NCI-H748 (cell line): ENCODE measurements at regions not wholly inside any gene's neighbourhood (a gene's known extent, or its start where the extent isn't known, plus 50 kb on each side); places are given as distances from the start of the nearest gene placed in this dataset.
"Not testable (repeated sequence)": the region's sequence is repeated elsewhere in the genome, so short reads cannot be mapped to it uniquely, and the experiment has no call there.

ENCODE experiments used
- DNase-seq: peaks from one replicate; lab custom pipeline; 2025; ENCODE audit not compliant: unreplicated experiment; lab: John Stamatoyannopoulos, UW

DNA sequence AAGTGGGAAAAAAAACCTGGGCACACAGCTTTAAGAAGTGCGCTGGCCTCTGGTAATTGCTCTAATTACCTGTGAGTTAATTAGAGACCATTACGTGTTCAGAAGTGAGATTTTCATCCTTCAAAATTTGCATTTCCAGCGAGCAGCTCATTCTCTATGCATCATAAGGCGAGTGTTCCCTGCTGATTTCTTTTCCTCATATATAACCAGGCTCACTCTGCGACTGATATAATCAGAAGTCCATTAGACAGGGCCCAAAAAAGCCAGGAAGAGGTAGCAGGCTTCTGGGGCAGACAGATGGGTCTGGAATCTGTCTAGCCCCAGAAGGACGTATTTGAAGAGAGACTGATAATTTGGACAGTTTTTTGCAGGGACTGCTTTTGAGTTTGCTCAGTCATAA, 158.7 kb downstream of the MTHFS start:
- no peak for DNase-seq

DNA sequence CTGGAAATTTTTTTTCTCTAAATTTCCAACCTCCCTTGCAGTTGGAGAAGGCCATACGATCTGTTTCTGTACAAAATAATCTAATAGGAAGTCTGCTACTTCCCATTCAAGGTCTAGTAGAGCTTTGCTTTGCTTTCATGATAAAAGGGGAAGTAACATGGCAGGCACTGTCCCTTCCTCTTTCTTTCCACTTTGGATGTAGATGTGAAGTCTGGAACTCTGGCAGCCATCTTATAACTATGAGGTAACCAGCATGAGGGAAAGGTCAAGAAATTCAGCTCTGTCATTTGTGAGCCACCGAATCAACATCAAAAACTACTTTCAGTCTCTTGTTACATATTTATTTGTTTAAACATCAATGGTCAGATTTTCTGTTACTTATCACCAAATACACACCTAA, 156.3 kb downstream of the MTHFS start:
- DNase-seq = no peak

DNA sequence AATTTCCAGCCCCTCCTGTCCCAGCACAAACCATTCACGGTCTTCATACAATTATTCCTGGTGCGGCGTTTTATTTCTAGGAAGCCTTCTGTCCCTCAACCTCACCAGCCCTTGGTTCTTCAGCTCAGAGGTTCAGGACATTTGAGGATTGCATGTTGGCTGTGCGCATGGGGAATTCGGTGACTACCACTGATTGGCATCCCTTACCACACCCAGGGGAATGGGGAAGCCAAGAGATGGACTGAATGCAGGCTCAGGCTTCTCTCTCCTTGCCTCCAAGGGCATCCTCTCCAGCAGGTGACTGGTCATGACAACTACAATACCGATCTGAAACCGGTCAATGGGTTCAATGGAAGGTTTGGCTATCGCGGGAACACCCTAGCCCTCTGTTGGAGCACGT, 153.8 kb downstream of the MTHFS start:
- no peak for DNase-seq

DNA sequence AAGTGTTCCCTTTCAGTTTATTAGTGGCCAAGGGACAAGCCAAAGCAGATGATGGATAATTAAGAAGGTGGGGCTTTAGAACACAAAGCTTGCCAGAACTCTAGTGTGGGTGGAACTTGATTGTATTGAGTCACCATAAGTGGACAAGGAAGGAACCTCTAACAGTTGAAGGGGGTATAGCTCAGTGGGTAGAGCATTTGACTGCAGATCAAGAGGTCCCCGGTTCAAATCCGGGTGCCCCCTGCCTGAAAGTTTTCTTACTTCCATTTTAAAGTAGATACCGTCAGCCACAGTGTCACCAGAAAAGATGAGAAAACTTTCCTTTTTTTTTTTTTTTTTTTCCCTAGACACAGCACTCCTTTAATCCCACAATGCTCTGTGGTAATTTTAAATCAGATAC, 152.3 kb downstream of the MTHFS start:
- DNase-seq = peak; percentile 8

DNA sequence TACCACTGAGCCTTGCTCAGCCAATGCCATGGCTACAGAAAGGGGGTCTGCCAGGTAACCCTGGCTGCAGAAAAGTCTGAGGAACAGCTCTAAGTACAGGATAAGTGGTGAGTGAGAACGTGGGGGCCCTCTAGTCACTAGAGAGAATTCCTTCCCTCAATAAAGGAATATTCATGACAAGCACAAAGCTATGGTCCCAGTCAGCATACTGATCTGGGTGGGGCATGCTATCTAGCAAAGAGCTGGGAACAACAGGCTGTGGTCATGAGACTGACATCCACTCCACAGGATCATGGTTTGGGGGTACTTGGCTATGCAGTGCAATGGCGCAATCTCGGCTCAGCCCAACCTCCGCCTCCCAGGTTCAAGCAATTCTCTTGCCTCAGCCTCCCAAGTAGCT, 140.4 kb downstream of the MTHFS start:
- DNase-seq = no peak

DNA sequence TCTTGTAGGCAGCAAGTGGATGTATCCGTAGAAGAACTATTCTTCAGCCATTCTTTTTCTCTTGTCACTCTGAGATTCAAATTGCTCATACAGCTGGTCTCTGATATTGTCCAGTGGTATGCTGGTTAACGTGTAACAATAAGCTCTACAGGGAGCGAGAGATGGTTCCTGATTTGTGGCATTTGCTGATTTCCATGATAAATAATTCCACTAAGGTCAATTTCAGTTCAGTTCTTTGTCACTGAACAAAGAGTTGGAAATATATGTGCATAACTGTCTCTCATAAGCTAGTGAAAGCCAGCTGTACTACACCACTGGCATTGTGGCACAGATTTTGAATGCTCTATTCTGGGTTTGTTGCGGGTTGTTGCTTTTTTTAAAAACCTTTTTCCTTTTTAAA, 131.7 kb downstream of the MTHFS start:
- DNase-seq = no peak

DNA sequence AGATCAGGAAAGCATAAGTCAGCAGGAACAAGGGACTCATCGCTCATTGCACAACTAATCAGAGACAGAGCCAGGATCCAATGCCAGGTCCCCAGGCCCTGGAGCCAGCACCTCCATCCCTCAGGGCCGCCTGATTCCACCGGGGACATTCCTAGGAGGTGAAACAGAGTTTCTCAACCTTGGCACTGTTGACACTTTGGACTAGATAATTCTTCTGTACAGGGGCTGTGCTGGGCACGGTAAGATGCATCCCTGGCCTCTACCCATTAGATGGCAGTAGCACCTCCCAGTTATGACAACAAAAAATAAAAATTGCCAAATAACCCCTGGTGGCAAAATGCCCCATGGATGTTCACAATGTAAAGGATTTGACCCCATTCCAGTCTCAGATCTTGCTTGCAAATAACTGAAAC, 127.7 kb downstream of the MTHFS start:
- no peak for DNase-seq

DNA sequence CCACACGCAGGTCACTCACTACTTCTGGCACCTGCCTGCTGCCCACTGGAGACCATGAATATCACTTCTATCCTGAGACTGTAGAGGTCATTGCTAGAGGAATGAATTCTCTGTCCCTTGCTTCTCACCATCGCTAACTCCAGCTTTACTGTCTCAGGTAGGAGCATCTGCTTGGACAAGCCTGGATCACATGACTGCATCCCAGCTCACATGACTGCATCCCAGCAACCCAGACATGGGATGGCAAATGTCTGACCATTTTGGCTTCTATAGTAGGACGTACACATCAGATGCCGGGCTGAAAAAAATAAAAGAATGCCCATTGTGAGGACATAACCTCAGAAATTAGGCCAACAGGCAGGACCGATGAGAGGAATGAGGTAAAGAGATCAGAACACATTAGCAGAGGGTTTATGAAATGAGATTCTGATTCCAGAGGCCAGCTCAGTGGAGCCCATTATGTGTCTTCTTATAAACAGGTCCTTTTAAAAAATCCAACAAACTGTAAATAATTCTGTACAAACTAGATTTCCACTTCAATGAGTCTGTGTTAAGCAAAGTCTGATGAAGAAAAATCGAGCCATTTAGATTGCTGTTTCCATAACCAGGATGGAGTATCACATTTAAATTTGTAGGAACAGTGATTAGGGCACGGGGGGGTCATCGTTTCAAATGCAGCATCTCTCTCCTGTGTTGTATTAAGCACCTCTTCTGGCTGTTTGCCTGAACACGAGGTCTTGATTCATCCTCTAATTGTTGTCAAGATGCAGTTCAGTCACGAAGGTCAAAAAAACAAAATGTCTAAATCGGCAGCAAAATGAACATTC, 126.7 kb downstream of the MTHFS start:
- DNase-seq = no peak

DNA sequence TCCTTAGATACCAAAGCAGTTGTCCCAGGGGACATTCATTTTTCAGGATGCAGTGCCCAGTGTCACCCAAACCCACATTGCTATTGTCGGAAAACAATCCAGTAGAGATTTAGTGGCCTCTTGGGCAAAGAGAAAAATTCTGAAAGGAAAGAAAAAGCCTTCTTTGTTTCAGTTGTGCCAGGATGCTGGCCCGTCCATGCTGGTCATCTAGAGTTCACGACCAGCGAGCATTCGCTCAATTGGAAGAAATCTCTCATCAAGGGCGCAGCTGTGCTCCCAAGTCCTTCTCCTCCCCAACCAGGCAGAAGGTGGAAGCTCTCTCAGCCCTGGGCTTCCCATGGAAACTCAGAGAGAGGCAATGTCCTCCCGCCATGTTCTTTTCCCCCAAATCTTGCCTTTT, 123.7 kb downstream of the MTHFS start:
- no peak for DNase-seq

DNA sequence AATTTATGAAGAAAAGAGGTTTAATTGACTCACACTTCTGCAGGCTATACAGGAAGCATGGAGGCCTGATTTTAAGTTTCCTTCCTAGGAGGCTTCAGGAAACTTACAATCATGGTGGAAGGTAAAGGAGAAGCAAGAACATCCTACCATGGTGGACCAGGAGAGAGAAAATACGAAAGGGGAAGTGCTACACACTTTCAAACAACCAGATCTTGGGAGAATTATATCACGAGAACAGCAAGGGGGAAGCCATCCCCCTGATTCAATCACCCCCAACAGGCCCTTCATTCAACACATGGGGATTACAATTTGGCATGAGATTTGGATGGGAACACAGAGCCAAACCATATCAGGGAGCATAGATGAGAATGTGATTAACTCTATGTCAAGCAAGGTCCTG, 121.0 kb downstream of the MTHFS start:
- no peak for DNase-seq

DNA sequence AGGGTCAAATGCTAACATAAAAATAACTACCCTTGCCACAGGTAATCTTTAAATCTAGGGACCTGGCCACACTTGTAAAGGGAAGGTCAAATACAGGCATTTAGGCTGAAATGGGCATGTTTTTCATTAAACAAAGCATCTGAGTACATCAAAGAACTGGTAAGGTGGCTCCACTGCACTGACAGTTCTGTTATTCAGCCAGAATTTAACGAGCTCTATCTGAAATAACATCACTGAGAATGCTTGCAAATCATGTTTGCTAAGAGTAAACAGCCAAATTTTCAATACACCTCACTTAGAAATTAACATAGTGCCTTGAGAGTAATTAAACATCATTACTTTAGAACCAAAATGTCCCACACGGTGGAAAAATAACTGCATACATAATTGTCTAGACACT, 118.9 kb downstream of the MTHFS start:
- no peak for DNase-seq

DNA sequence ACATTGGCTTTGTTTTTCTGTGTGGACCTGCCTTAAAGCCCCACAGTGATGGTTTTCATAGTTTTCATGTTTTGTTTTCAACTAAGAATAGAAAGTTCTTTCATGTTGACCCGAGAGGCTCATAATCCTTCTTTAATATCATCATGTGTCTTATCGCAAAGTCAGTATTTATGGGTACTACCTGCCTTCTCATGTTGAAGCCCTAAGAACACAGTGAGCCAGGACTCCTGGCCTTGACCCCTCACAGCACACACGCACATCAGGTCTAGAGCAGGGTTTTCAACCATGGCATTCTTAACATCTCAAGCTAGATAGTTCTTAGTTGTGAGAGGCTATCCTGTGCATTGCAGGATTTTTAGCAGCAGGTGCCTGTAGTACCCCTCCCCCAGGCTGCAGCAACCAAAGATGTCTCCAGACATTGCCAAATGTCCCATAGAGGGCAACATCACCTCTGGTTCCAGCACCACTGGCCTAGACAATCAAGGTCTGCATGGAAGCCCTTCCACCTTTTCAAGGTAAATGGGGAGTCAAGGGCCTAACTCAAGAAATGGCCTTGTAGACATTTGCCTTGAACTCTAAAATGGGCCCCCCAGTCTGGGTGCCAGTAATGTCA, 118.3 kb downstream of the MTHFS start:
- no peak for DNase-seq

DNA sequence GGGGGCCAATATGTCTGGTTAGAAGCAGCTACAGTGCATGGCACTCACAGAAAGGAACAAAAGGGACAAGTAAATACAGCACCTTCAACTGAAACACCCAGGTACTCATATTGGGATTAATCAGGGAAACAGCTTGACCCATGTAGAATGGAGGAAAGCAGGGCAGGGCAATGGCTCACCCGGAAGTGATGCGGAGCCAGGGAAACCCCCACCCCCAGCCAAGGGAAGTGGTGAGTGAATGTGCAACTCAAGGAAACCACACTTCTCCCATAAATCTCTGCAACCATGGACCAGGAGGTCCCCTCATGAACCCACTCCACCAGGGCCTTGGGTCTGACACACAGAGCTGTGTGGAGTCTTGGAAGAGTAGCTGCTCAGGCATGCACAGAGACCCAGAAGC, 117.1 kb downstream of the MTHFS start:
- DNase-seq = no peak

DNA sequence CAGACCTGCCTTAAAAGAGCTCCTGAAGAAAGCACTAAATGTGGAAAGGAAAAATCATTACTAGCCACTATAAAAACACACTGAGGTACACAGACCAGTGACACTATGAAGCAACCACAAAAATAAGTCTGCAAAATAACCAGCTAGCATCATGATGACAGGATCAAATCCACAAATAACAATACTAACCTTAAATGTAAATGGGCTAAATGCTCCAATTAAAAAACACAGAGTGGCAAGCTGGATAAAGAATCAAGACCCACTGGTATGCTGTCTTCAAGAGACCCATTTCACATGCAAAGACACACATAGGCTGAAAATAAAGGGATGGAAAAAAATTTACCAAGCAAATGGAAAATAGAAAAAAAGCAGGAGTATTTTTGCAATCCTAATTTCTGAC, 114.5 kb downstream of the MTHFS start:
- not testable (repeated sequence) for DNase-seq
